Upper lobe of left lung (tissue), 4 donors: ENCODE measurements at regions not wholly inside any gene's neighbourhood (a gene's known extent, or its start where the extent isn't known, plus 50 kb on each side); places are given as distances from the start of the nearest gene placed in this dataset.

ENCODE experiments used
- EP300 ChIP-seq, 4 donors: sonication (generic); formaldehyde crosslinking; IDR thresholded peaks; one replicate each; pipeline ENCODE4 v1.5.1; 2017; ENCODE audit warnings: antibody characterized with exemption in 4 of 4, control low read depth in 2 of 4
- TF ChIP-seq, protein P1 (sequence below), 6 experiments: fragments of 450-650 bp in 4 of 6; fragments of 200-600 bp in 2 of 6; sonication (generic) in 2 of 6; IDR thresholded peaks; one replicate each; pipeline ENCODE4 v1.5.1; 2016 to 2019; ENCODE audit warnings: antibody characterized with exemption in 6 of 6

DNA sequence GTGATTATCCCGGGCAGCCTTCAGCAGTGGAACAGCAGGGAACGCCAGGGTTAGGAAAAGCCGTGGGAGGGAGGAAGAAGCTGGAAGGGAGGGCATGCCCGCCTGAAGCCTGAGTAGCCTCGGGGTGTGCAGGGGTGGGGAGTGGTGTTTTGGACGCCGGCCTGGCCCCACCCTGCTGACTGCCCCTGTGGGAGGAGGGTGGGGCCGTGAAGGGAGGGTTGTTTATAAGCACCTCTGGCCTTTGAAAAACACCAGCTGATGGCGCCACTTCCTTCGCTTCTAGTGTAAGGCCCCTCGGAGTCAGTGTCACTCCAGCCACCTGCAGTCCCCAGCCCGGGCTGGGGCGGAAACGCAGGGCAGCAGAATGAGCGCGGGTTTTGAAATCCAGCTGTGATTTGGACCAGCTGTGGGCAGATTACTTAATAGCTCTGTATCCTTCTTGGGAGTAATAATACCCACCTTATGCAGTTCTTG lies 52.8 kb upstream of the BMP6 start:
- TF ChIP-seq, protein P1, sequence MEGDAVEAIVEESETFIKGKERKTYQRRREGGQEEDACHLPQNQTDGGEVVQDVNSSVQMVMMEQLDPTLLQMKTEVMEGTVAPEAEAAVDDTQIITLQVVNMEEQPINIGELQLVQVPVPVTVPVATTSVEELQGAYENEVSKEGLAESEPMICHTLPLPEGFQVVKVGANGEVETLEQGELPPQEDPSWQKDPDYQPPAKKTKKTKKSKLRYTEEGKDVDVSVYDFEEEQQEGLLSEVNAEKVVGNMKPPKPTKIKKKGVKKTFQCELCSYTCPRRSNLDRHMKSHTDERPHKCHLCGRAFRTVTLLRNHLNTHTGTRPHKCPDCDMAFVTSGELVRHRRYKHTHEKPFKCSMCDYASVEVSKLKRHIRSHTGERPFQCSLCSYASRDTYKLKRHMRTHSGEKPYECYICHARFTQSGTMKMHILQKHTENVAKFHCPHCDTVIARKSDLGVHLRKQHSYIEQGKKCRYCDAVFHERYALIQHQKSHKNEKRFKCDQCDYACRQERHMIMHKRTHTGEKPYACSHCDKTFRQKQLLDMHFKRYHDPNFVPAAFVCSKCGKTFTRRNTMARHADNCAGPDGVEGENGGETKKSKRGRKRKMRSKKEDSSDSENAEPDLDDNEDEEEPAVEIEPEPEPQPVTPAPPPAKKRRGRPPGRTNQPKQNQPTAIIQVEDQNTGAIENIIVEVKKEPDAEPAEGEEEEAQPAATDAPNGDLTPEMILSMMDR (IDR thresholded peaks at IDR 0.05), result no peak
- TF ChIP-seq EP300 (IDR thresholded peaks at IDR 0.05), result no peak
